GM21528 (cell line): ENCODE measurements at regions not wholly inside any gene's neighbourhood (a gene's known extent, or its start where the extent isn't known, plus 50 kb on each side); places are given as distances from the start of the nearest gene placed in this dataset.

Source experiments
- ATAC-seq: cut with Tn5 transposase; IDR thresholded peaks from one replicate; pipeline ENCODE4 v1.9.1; 2021; ENCODE audit warnings: mild to moderate bottlenecking, moderate library complexity; ENCODE audit not compliant: unreplicated experiment, low FRiP score

- no peak for ATAC-seq
Observed at GRCh38 chr2:15869871-15870270, 70.5 kb upstream of the MYCN start.

DNA sequence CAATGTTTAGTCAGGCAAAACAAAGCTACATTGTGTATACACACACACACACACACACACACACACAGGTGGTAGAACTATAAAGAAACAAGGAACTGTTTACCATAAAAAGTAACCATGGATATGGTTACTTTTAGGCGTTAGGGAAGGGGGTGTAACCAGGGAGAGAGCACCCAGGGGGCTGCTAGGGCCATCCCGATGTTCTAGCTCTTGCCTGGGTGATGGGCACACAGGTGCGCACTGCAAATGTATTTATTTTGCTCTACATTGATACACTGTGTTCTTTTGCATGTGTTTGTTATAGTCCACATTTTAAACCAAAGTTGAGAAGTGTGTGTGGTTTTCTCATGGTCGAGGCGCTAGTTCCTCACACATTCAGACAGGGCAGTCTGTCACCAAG, 69.8 kb upstream of the MYCN start:
- ATAC-seq, result no peak

DNA sequence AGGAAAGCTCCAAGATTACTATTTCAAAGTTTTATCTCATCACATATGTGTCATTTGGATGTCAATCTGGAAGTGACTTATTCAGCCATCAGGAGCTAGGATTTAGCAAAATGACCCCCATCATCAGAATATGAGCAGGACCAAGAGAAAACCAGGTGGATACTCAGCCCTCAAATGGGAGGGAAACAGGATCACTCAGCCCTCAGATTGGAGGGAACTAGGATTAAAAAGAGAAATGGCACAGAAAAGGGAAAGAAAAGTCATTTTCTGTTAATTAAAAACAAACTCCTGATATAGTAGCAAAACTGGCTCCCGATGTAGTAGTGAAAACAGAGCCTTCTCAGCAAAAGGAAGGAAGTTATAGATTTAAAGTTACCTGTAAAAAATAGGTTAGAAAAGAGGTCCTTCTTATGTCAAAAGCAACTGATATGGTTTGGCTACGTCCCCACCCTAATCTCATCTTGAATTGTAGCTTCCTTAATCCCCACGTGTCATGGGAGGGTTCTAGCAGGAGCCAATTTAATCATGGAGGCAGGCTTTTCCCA, 69.0 kb upstream of the MYCN start:
- ATAC-seq, result no peak

GRCh38 chr2:15872854-15873253, 67.5 kb upstream of the MYCN start:
- ATAC-seq, result no peak

DNA sequence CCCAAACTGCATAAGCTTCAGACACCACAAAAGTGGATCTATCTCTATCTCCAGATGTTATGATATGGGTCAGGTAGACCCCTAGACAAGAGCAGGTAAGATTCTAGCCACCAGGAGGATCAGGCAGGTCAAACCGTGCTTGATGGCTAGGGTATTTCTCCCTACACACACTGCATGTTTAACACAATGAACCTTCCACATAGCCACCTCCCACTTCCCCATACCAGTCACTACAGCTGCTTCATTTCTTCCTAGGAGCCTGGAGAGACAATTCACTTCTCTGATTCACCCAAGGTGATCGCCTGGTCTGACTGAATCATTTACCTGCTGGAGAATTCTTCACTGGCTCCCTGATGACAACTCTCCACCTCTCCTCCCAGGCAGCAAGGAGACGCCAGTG, 66.0 kb upstream of the MYCN start:
- no peak for ATAC-seq

DNA sequence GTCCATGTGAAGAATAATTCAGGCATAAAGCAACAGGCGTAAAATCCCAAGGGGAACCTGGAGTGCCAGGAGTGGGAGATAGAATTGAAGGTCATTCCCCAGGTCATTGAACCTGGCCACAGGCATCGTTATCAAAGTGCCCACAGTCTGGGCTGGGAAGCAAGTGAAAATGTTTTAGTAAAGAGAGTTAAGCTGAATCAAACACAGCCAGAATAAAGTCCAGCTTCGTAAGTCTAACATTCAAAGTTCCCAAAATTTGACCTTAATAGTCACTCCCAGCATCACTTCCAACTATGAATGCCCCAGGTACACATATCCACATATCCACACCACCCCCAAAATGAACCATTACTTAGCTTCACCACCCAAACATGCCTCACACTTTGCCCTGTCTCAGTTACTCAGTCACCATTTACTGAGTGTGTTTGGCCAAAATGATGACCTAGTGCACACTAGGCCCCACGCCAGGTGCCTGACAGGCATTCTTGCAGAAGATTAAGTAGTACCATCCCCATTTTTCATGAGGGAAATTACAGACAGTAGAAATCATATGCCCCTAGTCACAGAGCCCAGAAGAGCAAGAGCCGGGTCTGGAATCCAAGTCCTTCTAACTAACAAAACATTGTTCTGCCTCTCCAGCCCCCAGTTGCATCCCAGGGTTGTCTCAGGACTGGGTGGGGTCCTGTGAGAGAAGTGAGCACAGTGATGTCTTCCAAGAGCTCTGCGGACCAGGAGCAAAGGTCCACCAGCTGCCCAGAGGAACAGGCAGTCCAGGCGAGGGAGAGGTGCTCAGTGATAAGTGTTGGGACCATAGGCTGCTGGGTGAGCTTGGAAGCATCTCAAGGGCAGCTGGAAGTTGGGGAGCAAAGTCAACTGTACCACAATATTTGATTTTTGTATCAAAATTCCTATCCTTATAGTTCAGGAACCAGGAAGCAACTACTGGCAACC, 65.2 kb upstream of the MYCN start:
- no peak for ATAC-seq

GRCh38 chr2:15875969-15876705, 64.2 kb upstream of the MYCN start:
- ATAC-seq, result no peak

DNA sequence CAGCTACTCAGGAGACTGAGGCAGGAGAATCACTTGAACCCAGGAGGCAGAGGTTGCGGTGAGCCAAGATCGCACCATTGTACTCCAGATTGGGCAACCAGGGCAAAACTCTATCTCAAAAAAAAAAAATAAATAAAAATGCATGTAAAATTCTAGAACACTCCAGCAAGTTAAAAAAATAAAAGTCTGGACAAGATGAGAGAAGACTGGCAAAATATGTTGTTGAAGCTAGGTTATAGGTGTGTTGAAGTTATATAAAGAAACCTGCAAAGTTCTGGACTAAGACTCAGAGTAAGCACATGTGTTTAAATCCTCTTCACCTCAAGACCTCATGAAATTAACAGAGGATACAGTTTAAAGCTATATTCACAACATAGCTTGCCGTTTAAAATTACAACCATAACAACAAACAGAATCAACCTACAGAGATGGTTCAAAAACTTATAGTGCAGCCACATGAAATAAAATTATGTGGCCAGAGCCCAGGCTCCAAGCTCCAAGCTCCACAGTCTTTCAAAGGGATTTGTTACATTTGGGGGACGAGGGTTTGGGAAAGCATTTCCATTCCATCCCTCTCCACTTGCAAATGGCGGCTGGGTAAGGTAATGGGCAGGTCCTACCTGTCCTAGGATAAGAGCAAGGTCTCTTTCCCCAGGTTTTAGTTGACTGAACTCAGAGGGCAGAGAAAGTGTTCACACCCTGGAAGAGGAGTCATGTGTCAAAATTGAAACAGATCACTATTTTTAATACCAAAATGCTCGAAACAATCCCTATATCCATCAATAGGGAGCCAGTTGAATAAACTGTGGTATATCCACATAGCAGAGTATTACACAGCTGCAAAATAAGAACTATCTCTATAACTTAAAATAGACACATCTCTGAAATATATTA, 59.9 kb upstream of the MYCN start:
- no peak for ATAC-seq

GRCh38 chr2:15881120-15881433, 59.3 kb upstream of the MYCN start:
- no peak for ATAC-seq

DNA sequence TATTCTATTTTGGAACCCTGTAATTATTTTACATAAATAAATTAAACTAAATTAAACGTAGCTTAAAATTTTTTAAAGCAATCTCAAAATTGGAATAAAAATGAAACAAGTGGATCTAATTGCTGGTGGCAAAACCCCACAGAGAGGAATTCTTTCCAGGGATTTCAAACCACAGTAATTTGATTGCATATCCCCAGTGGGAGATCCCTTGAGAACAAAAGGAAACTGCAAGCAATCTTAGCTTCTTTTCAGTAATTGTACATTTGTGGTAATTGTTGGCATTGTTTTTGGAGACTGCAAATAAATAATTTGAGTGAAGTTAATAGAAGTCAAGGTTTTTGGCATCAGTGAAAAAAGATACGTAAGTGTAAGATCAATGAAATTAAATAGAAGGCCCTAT, 58.7 kb upstream of the MYCN start:
- ATAC-seq, result no peak

DNA sequence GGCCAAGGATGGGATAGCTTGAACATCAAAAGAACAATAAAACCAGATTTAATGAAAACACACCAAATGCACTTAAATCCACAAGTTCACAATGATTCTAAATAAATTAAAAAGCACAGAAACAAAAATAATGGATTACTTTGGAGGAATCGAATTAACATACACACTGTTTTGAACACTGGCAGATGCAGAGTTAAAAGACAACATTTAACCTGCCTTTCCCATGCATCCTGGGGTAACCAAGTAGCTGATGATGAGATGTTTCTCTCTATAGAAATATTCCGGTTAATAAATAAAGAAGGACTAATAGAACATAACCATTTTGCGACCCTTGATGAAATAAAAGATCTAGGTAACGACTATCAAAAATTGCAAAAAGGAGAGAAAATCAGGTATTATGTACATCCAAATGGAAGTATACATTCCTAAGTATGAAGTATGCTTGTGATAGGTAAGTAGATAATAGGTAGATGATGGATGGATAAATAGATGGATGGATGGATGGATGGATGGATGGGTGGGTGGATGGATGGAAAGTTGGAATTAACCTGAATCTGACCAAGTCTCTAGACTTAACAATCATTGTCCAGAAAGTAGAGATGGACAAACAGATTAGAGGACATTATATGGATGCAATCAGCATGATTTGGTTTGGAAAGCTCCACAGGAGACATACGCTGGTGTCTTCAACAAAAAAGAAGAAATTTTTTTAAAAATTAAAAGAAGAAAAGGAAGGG, 57.4 kb upstream of the MYCN start:
- no peak for ATAC-seq

GRCh38 chr2:15883684-15884083, 56.7 kb upstream of the MYCN start:
- no peak for ATAC-seq

GRCh38 chr2:15884790-15885189, 55.6 kb upstream of the MYCN start:
- no peak for ATAC-seq

DNA sequence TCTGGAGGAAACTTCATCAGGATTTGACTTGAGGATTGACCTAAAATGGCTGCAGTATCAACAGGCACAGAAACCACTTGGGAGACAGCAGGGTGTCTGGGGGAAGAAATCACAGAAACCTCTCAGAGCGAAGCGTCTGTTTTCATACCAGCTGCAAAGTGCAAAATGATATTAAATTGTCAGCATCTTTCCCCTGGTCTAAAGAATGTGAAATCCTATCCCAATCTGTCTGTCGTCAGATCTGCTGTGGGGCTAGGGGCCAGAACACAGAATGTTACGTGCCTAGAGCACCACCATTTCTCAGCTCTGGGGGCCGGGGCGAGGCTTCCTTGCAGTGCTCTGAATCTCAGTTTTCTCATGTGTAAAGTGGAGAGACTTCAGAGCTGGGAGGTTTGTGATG, 54.1 kb upstream of the MYCN start:
- no peak for ATAC-seq

- no peak for ATAC-seq
Observed at GRCh38 chr2:15889442-15890123, 50.8 kb upstream of the MYCN start.

- ATAC-seq, result no peak
Observed at GRCh38 chr2:15890124-15890754, 50.1 kb upstream of the MYCN start.
